Fibroblast of lung (primary cell): ENCODE measurements at regions not wholly inside any gene's neighbourhood (a gene's known extent, or its start where the extent isn't known, plus 50 kb on each side); places are given as distances from the start of the nearest gene placed in this dataset.

Source experiments
- EZH2 ChIP-seq: IDR thresholded peaks from 2 replicates; pipeline ENCODE4 v1.5.1; 2012; ENCODE audit warnings: low read length, control low read depth, mild to moderate bottlenecking; ENCODE audit errors: missing control alignments
- TF ChIP-seq, protein P1 (sequence below), 2 donors: IDR thresholded peaks in 1 of 2; conservative IDR thresholded peaks in 1 of 2; 1 replicate in 1 of 2; 2 replicates in 1 of 2; pipeline ENCODE4 v1.5.1; 2011 to 2012; ENCODE audit warnings: low read length in 2 of 2, control low read depth in 1 of 2, inconsistent platforms in 1 of 2, low read depth in 1 of 2, mild to moderate bottlenecking in 1 of 2

DNA sequence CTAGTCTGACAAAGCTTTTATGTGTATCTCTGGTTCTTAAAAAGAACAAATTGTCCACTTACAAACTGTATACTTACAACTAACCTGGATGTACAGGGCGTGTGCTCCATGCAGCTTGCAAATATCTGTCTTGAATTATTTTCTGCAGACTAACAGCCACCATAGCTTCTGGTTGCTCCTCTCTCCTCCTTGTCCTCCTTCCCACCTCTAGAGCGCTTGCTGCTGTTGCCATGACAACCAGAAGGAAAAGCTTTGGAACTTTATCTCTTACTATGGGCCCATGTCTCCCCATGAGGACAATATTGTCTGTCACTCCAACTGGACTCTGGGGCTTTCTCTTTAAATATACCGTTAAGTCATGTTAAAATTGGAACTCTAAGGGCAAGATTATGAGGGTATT lies 71.5 kb upstream of the DHX40 start:
- TF ChIP-seq, protein P1, sequence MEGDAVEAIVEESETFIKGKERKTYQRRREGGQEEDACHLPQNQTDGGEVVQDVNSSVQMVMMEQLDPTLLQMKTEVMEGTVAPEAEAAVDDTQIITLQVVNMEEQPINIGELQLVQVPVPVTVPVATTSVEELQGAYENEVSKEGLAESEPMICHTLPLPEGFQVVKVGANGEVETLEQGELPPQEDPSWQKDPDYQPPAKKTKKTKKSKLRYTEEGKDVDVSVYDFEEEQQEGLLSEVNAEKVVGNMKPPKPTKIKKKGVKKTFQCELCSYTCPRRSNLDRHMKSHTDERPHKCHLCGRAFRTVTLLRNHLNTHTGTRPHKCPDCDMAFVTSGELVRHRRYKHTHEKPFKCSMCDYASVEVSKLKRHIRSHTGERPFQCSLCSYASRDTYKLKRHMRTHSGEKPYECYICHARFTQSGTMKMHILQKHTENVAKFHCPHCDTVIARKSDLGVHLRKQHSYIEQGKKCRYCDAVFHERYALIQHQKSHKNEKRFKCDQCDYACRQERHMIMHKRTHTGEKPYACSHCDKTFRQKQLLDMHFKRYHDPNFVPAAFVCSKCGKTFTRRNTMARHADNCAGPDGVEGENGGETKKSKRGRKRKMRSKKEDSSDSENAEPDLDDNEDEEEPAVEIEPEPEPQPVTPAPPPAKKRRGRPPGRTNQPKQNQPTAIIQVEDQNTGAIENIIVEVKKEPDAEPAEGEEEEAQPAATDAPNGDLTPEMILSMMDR (conservative IDR thresholded peaks at IDR 0.05 in 1 of 2, IDR thresholded peaks at IDR 0.05 in 1 of 2; ENCODE audit: low read depth in 1 of 2, low read length in 2 of 2): no peak
- no peak for TF ChIP-seq EZH2
